HG02885 (cell line): ENCODE measurements at regions not wholly inside any gene's neighbourhood (a gene's known extent, or its start where the extent isn't known, plus 50 kb on each side); places are given as distances from the start of the nearest gene placed in this dataset.
"Not testable (repeated sequence)": the region's sequence is repeated elsewhere in the genome, so short reads cannot be mapped to it uniquely, and the experiment has no call there.

Source experiments
- ATAC-seq: cut with Tn5 transposase; IDR thresholded peaks from one replicate; pipeline ENCODE4 v1.9.1; 2021; ENCODE audit warnings: mild to moderate bottlenecking; ENCODE audit not compliant: unreplicated experiment, poor library complexity

GRCh38 chr3:153429821-153430220, 267.8 kb downstream of the RAP2B start:
- no peak for ATAC-seq

DNA sequence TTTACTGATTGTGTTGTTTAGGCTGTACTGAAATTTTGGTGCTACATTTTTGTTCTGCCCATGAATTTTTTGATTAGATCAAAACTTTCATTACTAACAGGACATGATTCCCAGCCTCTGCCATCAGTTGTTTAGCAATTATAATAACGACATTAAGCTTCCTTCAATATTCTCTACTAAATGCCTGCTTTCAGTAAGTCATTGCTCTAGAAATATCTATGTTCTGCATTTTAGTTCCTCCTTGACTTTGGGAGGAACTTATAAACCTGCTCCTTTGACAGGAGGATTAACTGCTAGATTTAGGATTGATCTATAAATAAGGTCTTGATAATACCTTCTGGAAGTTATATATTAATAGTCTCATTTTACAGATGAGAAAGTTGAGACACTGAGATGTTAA, 269.1 kb downstream of the RAP2B start:
- no peak for ATAC-seq

- no peak for ATAC-seq
These were observed 275.6 kb downstream of the RAP2B start for GRCh38 chr3:153437666-153438065.

- ATAC-seq = no peak
These were observed 276.2 kb downstream of the RAP2B start for GRCh38 chr3:153438271-153438670.

GRCh38 chr3:153439780-153440179, 277.8 kb downstream of the RAP2B start:
- ATAC-seq = no peak

DNA sequence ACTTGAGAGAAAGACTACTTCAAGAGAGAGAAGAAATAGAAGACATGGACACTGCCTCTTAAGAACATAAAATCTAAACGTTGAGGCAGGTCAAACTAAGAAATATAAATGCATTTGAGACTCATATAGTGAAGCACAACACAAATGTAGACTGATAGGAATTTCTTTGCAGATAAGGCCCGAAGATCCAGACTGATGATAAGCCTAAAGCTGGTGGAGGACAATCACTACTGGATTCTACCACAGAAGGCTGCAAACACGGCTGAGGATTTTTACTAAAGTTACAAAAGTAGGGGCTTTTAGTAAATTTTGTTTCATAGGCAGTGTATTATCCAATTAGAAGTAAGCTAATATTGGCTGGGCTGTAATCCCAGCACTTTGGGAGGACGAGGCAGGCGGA, 278.3 kb downstream of the RAP2B start:
- ATAC-seq = no peak

- no peak for ATAC-seq
These were observed 280.4 kb downstream of the RAP2B start for GRCh38 chr3:153442386-153442785.

DNA sequence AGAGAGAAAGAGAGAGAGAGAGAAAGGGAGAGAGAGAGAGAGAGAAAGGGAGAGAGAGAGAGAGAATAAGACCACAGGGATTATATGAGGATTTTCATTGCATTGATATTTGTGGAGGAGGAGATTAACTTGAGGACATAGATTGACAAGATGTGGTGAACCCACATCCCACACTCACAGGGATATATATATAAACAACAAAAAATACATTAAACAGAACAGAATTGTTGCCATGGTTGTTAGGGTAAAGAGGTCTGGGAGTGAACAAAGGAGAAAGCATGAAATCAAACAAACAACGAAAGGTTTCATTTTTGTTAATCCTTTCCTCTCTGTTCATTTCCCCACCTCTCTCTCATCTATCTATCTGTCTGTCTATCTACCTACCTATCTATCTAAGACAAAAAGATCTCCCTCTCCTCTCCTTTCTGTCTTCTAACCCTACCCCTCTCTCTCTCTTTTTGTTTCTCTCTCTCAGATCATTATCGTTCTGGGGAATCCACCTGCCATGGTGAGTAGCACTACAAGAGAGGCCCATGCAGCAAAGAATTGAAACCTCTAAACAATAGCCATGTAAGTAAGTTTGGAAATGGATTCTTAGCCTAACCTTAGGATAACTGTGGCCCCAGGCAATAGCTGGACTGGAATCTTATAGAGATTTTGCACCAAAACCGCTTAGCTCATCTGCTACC, 280.9 kb downstream of the RAP2B start:
- ATAC-seq = no peak

DNA sequence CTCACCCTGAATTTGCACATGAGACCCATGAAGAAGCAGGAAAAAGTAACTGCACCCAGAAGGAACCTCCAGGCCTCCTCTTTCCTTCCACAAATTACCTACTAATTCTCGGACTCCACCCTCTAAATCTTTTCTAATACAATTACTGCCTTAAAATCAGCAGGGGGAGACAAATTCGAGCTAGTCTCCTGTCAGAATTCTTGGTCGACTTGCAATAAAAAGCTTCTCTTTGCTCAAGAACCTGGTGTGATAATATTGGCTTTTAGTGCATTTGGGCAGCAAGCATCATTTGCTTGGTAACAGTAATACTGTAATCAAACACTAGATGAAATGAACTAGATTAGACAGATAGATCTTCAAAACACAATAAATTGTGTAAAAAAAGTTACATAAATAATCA, 281.9 kb downstream of the RAP2B start:
- no peak for ATAC-seq

GRCh38 chr3:153445817-153446216, 283.8 kb downstream of the RAP2B start:
- no peak for ATAC-seq

- no peak for ATAC-seq
These were observed 286.3 kb downstream of the RAP2B start for GRCh38 chr3:153448151-153448829.

- no peak for ATAC-seq
These were observed 295.0 kb downstream of the RAP2B start for GRCh38 chr3:153456833-153457545.

DNA sequence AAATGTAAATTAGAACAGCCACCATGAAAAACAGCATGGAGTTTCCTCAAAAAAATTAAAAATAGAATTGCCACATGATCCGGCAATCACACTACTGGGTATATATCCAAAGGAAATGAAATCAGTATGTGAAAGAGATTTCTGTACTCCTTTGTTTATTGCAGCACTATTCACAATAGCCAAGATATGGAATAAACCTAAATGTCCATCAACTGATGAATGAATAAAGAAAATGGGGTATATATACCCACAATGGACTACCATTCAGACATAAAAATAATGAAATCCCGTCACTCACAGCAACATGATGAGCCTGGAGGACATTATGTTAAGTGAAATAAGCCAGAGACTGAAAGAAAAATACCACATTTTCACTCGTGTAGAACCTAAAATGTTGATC, 296.9 kb downstream of the RAP2B start:
- ATAC-seq = no peak

DNA sequence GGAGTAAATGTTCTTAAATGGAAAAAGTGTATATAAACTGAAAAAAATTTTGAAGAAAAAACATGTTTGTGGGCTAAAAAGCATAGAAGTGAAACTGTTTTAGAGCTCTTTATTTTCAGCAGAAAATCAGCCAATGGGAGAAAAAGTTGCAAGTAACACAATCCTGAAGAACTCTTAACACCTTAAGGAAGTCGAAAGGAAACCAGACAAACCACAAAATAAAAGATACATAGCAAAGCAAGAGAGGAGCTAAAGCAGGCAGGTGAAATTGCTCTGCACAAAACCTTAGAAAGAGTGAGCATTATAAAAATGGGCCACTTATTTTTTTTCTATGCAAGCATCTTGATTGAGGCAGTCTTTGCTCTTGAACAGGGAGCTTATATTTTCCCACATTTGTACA, 300.5 kb downstream of the RAP2B start:
- no peak for ATAC-seq

DNA sequence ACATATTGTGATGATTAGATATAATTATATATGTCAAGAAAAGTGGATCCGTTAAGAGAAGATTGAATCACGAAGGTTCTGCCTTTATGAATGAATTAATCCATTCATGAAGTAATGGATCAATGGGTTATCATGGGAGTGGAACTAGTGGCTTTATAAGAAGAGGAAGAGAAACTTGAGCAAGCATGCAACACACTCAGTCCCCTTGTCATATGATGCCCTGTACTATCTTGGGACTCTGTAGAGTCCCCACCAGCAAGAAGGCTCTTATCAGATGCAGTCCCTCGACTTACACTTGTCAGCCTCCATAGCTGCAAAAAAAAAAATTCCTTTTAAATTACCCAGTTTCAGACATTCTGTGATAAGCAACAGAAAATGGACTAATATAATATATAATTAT, 301.9 kb downstream of the RAP2B start:
- peak; percentile 99 for ATAC-seq

GRCh38 chr3:153469162-153469561, 307.1 kb downstream of the RAP2B start:
- no peak for ATAC-seq

- ATAC-seq = no peak
These were observed 322.8 kb downstream of the RAP2B start for GRCh38 chr3:153484842-153485241.

- ATAC-seq = no peak
These were observed 333.4 kb downstream of the RAP2B start for GRCh38 chr3:153495422-153495821.

DNA sequence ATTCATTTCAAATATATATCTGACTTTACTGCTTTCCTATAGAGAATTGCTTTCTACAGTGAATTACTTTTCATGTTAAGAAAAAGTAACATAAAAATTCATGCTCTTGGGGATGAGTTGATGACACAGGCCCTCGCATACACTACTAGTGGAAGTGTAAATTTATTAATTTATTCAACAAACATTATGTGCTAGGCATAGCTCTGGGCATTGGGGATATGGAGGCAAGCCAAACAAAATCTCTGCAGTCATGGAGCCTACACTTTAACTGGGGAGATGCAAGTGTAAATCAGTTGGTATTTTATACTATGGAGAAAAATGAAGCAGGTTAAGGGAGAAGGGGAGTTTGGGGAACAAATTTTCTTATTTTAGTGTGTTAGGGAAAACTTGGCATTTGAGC, 340.7 kb downstream of the RAP2B start:
- ATAC-seq = no peak

- no peak for ATAC-seq
These were observed 341.8 kb downstream of the RAP2B start for GRCh38 chr3:153503873-153504272.

GRCh38 chr3:153506205-153506604, 344.2 kb downstream of the RAP2B start:
- not testable (repeated sequence) for ATAC-seq
